H1 (cell line): ENCODE measurements at regions not wholly inside any gene's neighbourhood (a gene's known extent, or its start where the extent isn't known, plus 50 kb on each side); places are given as distances from the start of the nearest gene placed in this dataset.

Experiments used
- CTCF ChIA-PET: fragments of 300-600 bp; sonication (Branson Sonifier 250); formaldehyde crosslinking; loops from one replicate; lab custom pipeline; 2021; ENCODE audit not compliant: partially characterized antibody; lab: Charles Lee
- POLR2A ChIA-PET: fragments of 300-600 bp; sonication (Branson Sonifier 250); formaldehyde crosslinking; loops from one replicate; lab custom pipeline; 2021; ENCODE audit warnings: inconsistent platforms; ENCODE audit not compliant: partially characterized antibody; lab: Charles Lee
- DNase-seq, 2 experiments: peaks; one replicate each; pipeline versions ENCODE4 v3.0.0 to v3.0.0-alpha.2; 2010 to 2022; ENCODE audit warnings: low spot score in 2 of 2, low read depth in 1 of 2, mixed read lengths in 1 of 2
- FAIRE-seq: peaks from 2 replicates; lab custom pipeline; 2011; peaks lifted over from hg19 to GRCh38; lab: Jason Lieb, UNC
- H2AFZ ChIP-seq: 2 replicates; pipeline ENCODE4 v1.8.1; 2012; ENCODE audit warnings: low read length, inconsistent platforms
- H2AK5ac ChIP-seq: 2 replicates; pipeline ENCODE4 v1.6.1; 2013; ENCODE audit warnings: low read depth, low read length
- H2BK120ac ChIP-seq: replicated peaks from 2 replicates; pipeline ENCODE3; 2013; ENCODE audit warnings: low read depth, low read length, inconsistent platforms
- H2BK12ac ChIP-seq: 2 replicates; pipeline ENCODE4 v1.6.1; 2013; ENCODE audit warnings: low read depth, low read length
- H2BK15ac ChIP-seq: 2 replicates; pipeline ENCODE4 v1.6.1; 2013; ENCODE audit warnings: low read length
- H2BK20ac ChIP-seq: 2 replicates; pipeline ENCODE4 v1.6.1; 2013; ENCODE audit warnings: low read length
- H2BK5ac ChIP-seq: 2 replicates; pipeline ENCODE4 v1.6.1; 2013; ENCODE audit warnings: low read depth, low read length
- H3K14ac ChIP-seq: 2 replicates; pipeline ENCODE4 v1.6.1; 2013; ENCODE audit warnings: inconsistent platforms; ENCODE audit not compliant: insufficient read length
- H3K18ac ChIP-seq: 2 replicates; pipeline ENCODE4 v1.6.1; 2013; ENCODE audit warnings: low read length; ENCODE audit errors: extremely low read depth
- H3K23ac ChIP-seq: 2 replicates; pipeline ENCODE4 v1.6.1; 2013; ENCODE audit warnings: inconsistent platforms; ENCODE audit not compliant: insufficient read length
- H3K23me2 ChIP-seq: 2 replicates; pipeline ENCODE4 v1.6.1; 2013; ENCODE audit warnings: low read depth, low read length
- H3K27ac ChIP-seq: 2 replicates; pipeline ENCODE4 v1.6.1; 2011; ENCODE audit warnings: low read depth, low read length, inconsistent platforms
- H3K27me3 ChIP-seq, 4 experiments: replicated peaks in 1 of 4; 1 replicate in 1 of 4; 2 replicates in 3 of 4; pipeline versions ENCODE4 v1.6.1 to v1.8.1; 2011 to 2013; ENCODE audit warnings: low read length in 3 of 4, mild to moderate bottlenecking in 3 of 4, inconsistent platforms in 2 of 4, mixed read lengths in 2 of 4, moderate library complexity in 1 of 4; ENCODE audit not compliant: control insufficient read depth in 3 of 4, insufficient read depth in 3 of 4; ENCODE audit errors: extremely low read depth in 1 of 4
- H3K36me3 ChIP-seq, 4 experiments: 2 replicates each; pipeline versions ENCODE4 v1.6.1 to v1.8.1; 2011 to 2013; ENCODE audit warnings: mild to moderate bottlenecking in 4 of 4, low read length in 3 of 4, moderate library complexity in 2 of 4, control low read depth in 1 of 4, inconsistent platforms in 1 of 4; ENCODE audit not compliant: insufficient read depth in 4 of 4, control insufficient read depth in 2 of 4
- H3K4ac ChIP-seq: replicated peaks from 2 replicates; pipeline ENCODE3; 2013; ENCODE audit warnings: low read length, low read depth, mixed read lengths, inconsistent platforms; ENCODE audit not compliant: insufficient read length
- H3K4me1 ChIP-seq, 4 experiments: replicated peaks in 1 of 4; 1 replicate in 1 of 4; 2 replicates in 3 of 4; pipeline versions ENCODE4 v1.6.1 to v1.8.1; 2011 to 2013; ENCODE audit warnings: low read length in 3 of 4, inconsistent platforms in 2 of 4, mixed read lengths in 1 of 4; ENCODE audit not compliant: insufficient read depth in 4 of 4, control insufficient read depth in 3 of 4
- H3K4me2 ChIP-seq, 2 experiments: 2 replicates each; pipeline versions ENCODE4 v1.6.1 to v1.8.1; 2011 to 2013; ENCODE audit warnings: low read depth in 2 of 2, low read length in 2 of 2, control low read depth in 1 of 2, inconsistent platforms in 1 of 2, mild to moderate bottlenecking in 1 of 2; ENCODE audit not compliant: insufficient read depth in 1 of 2
- H3K4me3 ChIP-seq, 4 experiments: fragments of 200-600, 300-600 bp in 1 of 4; sonication (generic), shearing (Covaris generic), sonication (Bioruptor Twin) in 1 of 4; 2 replicates each; pipeline versions ENCODE4 v1.5.1 to v1.8.1; 2011 to 2016; ENCODE audit warnings: low read length in 4 of 4, low read depth in 3 of 4, control low read depth in 2 of 4, inconsistent platforms in 2 of 4, mild to moderate bottlenecking in 2 of 4, mixed read lengths in 1 of 4, moderate library complexity in 1 of 4; ENCODE audit not compliant: insufficient read depth in 2 of 4; ENCODE audit errors: extremely low read depth in 1 of 4
- H3K56ac ChIP-seq: replicated peaks from 2 replicates; pipeline ENCODE3; 2013; ENCODE audit warnings: low read depth, mild to moderate bottlenecking, mixed read lengths, low read length, inconsistent platforms; ENCODE audit not compliant: insufficient read length
- H3K79me1 ChIP-seq: 2 replicates; pipeline ENCODE4 v1.6.1; 2013; ENCODE audit warnings: low read depth, low read length, control low read depth
- H3K79me2 ChIP-seq, 2 experiments: 2 replicates each; pipeline versions ENCODE4 v1.6.1 to v1.8.1; 2012 to 2013; ENCODE audit warnings: low read length in 2 of 2, mild to moderate bottlenecking in 2 of 2, inconsistent platforms in 1 of 2; ENCODE audit not compliant: insufficient read depth in 2 of 2, control insufficient read depth in 1 of 2
- H3K9ac ChIP-seq, 4 experiments: replicated peaks in 1 of 4; 1 replicate in 1 of 4; 2 replicates in 3 of 4; pipeline versions ENCODE4 v1.6.1 to v1.8.1; 2011 to 2013; ENCODE audit warnings: low read depth in 3 of 4, low read length in 3 of 4, control low read depth in 2 of 4, mild to moderate bottlenecking in 2 of 4, moderate library complexity in 2 of 4, inconsistent platforms in 1 of 4; ENCODE audit errors: extremely low read depth in 1 of 4
- H3K9me3 ChIP-seq, 2 experiments: 2 replicates each; pipeline versions ENCODE4 v1.6.1 to v1.8.1; 2012 to 2013; ENCODE audit warnings: mild to moderate bottlenecking in 2 of 2, moderate library complexity in 2 of 2, control low read depth in 1 of 2, inconsistent platforms in 1 of 2, low read depth in 1 of 2, low read length in 1 of 2, mixed read lengths in 1 of 2; ENCODE audit not compliant: insufficient read depth in 2 of 2
- H4K20me1 ChIP-seq, 2 experiments: replicated peaks in 1 of 2; 2 replicates each; pipeline versions ENCODE3 to v1.8.1; 2011 to 2013; ENCODE audit warnings: inconsistent platforms in 2 of 2, low read length in 2 of 2, mild to moderate bottlenecking in 1 of 2; ENCODE audit not compliant: insufficient read depth in 2 of 2, control insufficient read depth in 1 of 2
- H4K5ac ChIP-seq: 2 replicates; pipeline ENCODE4 v1.6.1; 2013; ENCODE audit warnings: low read length, low read depth, mixed read lengths, inconsistent platforms; ENCODE audit not compliant: insufficient read length
- H4K8ac ChIP-seq: 2 replicates; pipeline ENCODE4 v1.8.0; 2013; ENCODE audit warnings: mild to moderate bottlenecking, moderate library complexity, low read length, inconsistent platforms; ENCODE audit not compliant: insufficient read depth; ENCODE audit errors: extremely low read depth
- H4K91ac ChIP-seq: replicated peaks from 2 replicates; pipeline ENCODE3; 2013; ENCODE audit warnings: low read length, mixed read lengths, inconsistent platforms; ENCODE audit not compliant: insufficient read length
- EGR1 ChIP-seq: IDR thresholded peaks from 2 replicates; pipeline ENCODE4 v1.6.1; 2011; ENCODE audit warnings: low read depth, low read length, borderline replicate concordance
- HDAC2 ChIP-seq, 2 experiments: fragments of 300-600 bp in 1 of 2; sonication (generic) in 1 of 2; IDR thresholded peaks; 2 replicates each; pipeline ENCODE4 v1.6.1; 2011 to 2012; ENCODE audit warnings: low read depth in 2 of 2, low read length in 2 of 2, mild to moderate bottlenecking in 2 of 2, moderate library complexity in 2 of 2, borderline replicate concordance in 1 of 2, inconsistent platforms in 1 of 2
- KDM5A ChIP-seq: fragments of 200-600 bp; IDR thresholded peaks from 2 replicates; pipeline ENCODE4 v1.7.1; 2012; ENCODE audit warnings: mild to moderate bottlenecking, low read length, inconsistent platforms, mixed read lengths
- WGBS, 2 experiments: shearing (Covaris generic) in 1 of 2; methylation state at CpG; one replicate each; pipeline versions ENCODE4 v1.1.6 to v1.1.7; 2013 to 2015; ENCODE audit warnings: low lambda C conversion rate in 2 of 2, mixed read lengths in 2 of 2, inconsistent platforms in 1 of 2, low coverage in 1 of 2, missing lambda C conversion rate in 1 of 2; ENCODE audit not compliant: insufficient replicate concordance in 2 of 2, insufficient coverage in 1 of 2, insufficient read length in 1 of 2; ENCODE audit errors: extremely low coverage in 1 of 2, missing lambda C conversion rate in 1 of 2; 5-methylcytosine and 5-hydroxymethylcytosine counted together
- TF ChIP-seq, protein P1 (sequence below), 3 experiments: IDR thresholded peaks; 1 replicate in 2 of 3; 2 replicates in 1 of 3; pipeline versions ENCODE4 v1.5.1 to v1.6.1; 2011; ENCODE audit warnings: low read length in 3 of 3, mild to moderate bottlenecking in 3 of 3, inconsistent platforms in 2 of 3, low read depth in 1 of 3, moderate library complexity in 1 of 3; ENCODE audit not compliant: insufficient read depth in 1 of 3; ENCODE audit errors: control extremely low read depth in 1 of 3

DNA sequence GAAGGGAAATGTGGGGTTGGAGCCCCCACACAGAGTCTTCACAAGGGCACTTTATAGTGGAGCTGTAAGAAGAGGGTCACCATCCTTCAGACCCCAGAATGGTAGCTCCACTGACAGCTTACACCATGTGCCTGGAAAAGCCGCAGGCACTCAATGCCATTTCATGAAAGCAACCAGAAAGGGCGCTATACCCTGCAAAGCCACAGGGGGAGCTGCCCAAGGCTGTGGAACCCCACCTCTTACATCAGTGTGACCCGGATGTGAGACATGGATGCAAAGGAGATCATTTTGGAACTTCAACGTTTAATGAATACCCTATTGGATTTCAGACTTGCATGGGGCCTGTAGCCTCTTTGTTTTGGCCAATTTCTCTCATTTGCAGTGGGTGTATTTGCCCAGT is 694.7 kb downstream of the CBLN2 start:
- H3K4ac ChIP-seq: no peak overlapping the region
- H3K79me2 ChIP-seq: no peaks in the 10 kb centered on the region
- no peak overlapping the region for H3K4me2 ChIP-seq
- H2BK12ac ChIP-seq: no peak overlapping the region
- no peak overlapping the region for H3K23ac ChIP-seq
- ChIA-PET POLR2A (no interaction called here), CTCF (no interaction called here)
- no peak overlapping the region for H3K9ac ChIP-seq
- no peak overlapping the region for H3K14ac ChIP-seq
- no peak overlapping the region for H2BK15ac ChIP-seq
- H2AK5ac ChIP-seq: no peak overlapping the region
- no peaks in the 10 kb centered on the region for H3K36me3 ChIP-seq
- H3K23me2 ChIP-seq: no peaks in the 10 kb centered on the region
- peaks cover 49 to 66% of the 10 kb centered on the region in 2 experiments for H3K9me3 ChIP-seq
- TF ChIP-seq EGR1 (no peak), HDAC2 (IDR thresholded peaks at IDR 0.05; ENCODE audit: borderline replicate concordance in 1 of 2, low read depth in 2 of 2, low read length in 2 of 2) (no peak), KDM5A (no peak)
- TF ChIP-seq, protein P1, sequence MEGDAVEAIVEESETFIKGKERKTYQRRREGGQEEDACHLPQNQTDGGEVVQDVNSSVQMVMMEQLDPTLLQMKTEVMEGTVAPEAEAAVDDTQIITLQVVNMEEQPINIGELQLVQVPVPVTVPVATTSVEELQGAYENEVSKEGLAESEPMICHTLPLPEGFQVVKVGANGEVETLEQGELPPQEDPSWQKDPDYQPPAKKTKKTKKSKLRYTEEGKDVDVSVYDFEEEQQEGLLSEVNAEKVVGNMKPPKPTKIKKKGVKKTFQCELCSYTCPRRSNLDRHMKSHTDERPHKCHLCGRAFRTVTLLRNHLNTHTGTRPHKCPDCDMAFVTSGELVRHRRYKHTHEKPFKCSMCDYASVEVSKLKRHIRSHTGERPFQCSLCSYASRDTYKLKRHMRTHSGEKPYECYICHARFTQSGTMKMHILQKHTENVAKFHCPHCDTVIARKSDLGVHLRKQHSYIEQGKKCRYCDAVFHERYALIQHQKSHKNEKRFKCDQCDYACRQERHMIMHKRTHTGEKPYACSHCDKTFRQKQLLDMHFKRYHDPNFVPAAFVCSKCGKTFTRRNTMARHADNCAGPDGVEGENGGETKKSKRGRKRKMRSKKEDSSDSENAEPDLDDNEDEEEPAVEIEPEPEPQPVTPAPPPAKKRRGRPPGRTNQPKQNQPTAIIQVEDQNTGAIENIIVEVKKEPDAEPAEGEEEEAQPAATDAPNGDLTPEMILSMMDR (IDR thresholded peaks at IDR 0.05; ENCODE audit: control extremely low read depth in 1 of 3, insufficient read depth in 1 of 3, low read depth in 1 of 3, low read length in 3 of 3): peak in 1 of 3 experiments; percentile 25; a peak in 1 of 4 replicates
- 78% methylated on average over 4 of the region's 4 CpGs; no CpG with 5 or more reads in 1 of the 2 experiments for WGBS, 2 experiments
- H4K91ac ChIP-seq: no peak overlapping the region
- H3K56ac ChIP-seq: no peak overlapping the region
- H4K8ac ChIP-seq: no peak overlapping the region
- H3K27me3 ChIP-seq: no peaks in the 10 kb centered on the region
- H4K5ac ChIP-seq: no peak overlapping the region
- H2BK120ac ChIP-seq: no peak overlapping the region
- DNase-seq (peak in 1 of 2 experiments; percentile 51), FAIRE-seq (no peak)
- no peak overlapping the region for H2BK20ac ChIP-seq
- H2BK5ac ChIP-seq: no peak overlapping the region
- no peaks in the 10 kb centered on the region for H3K4me1 ChIP-seq
- no peak overlapping the region for H2AFZ ChIP-seq
- H3K27ac ChIP-seq: no peak overlapping the region
- no peaks in the 10 kb centered on the region for H3K79me1 ChIP-seq
- H3K4me3 ChIP-seq: no peak overlapping the region
- no peaks in the 10 kb centered on the region for H4K20me1 ChIP-seq
- H3K18ac ChIP-seq: no peak overlapping the region
